DND-41 (cell line): ENCODE measurements at regions not wholly inside any gene's neighbourhood (a gene's known extent, or its start where the extent isn't known, plus 50 kb on each side); places are given as distances from the start of the nearest gene placed in this dataset.

Experiments used
- ATAC-seq: fragments of 200-7000 bp; cut with Tn5 transposase; 3 replicates; pipeline ENCODE4 v1.9.1; 2021; ENCODE audit warnings: low read depth; ENCODE audit not compliant: insufficient read depth
- DNase-seq: peaks from one replicate; pipeline ENCODE4 v3.0.0-alpha.2; 2020
- H2AFZ ChIP-seq: 2 replicates; pipeline ENCODE4 v1.6.0; 2012; ENCODE audit warnings: low read depth, low read length
- H3K27ac ChIP-seq: 2 replicates; pipeline ENCODE4 v1.5.1; 2012; ENCODE audit warnings: low read length, inconsistent platforms
- H3K27me3 ChIP-seq: fragments of 200-600 bp; sonication (generic); 2 replicates; pipeline ENCODE4 v1.6.0; 2012; ENCODE audit warnings: low read length, mild to moderate bottlenecking, inconsistent platforms; ENCODE audit not compliant: insufficient read depth, poor library complexity
- H3K36me3 ChIP-seq: 2 replicates; pipeline ENCODE4 v1.5.1; 2012; ENCODE audit warnings: low read length, inconsistent platforms; ENCODE audit not compliant: insufficient read depth
- H3K4me1 ChIP-seq: 2 replicates; pipeline ENCODE4 v1.5.1; 2012; ENCODE audit warnings: mild to moderate bottlenecking, low read length; ENCODE audit not compliant: insufficient read depth
- H3K4me2 ChIP-seq: 2 replicates; pipeline ENCODE4 v1.6.0; 2012; ENCODE audit warnings: mild to moderate bottlenecking, moderate library complexity, low read length, inconsistent platforms; ENCODE audit not compliant: insufficient read depth
- H3K4me3 ChIP-seq, 2 experiments: fragments of 200-600 bp in 1 of 2; shearing (Covaris generic) in 1 of 2; 2 replicates each; pipeline ENCODE4 v1.5.1; 2012 to 2016; ENCODE audit warnings: inconsistent platforms in 2 of 2, low read length in 2 of 2, mild to moderate bottlenecking in 2 of 2, low read depth in 1 of 2, moderate library complexity in 1 of 2
- H3K79me2 ChIP-seq: 2 replicates; pipeline ENCODE4 v1.6.0; 2012; ENCODE audit warnings: low read length, inconsistent platforms; ENCODE audit not compliant: insufficient read depth
- H3K9ac ChIP-seq: 2 replicates; pipeline ENCODE4 v1.6.0; 2012; ENCODE audit warnings: low read depth, mild to moderate bottlenecking, inconsistent platforms, low read length, moderate library complexity
- H3K9me3 ChIP-seq: 2 replicates; pipeline ENCODE4 v1.5.1; 2012; ENCODE audit warnings: low read length, moderate library complexity, mild to moderate bottlenecking, inconsistent platforms; ENCODE audit not compliant: insufficient read depth, severe bottlenecking
- H4K20me1 ChIP-seq: 2 replicates; pipeline ENCODE4 v1.6.0; 2012; ENCODE audit warnings: low read length; ENCODE audit not compliant: insufficient read depth
- CTCF ChIP-seq: IDR thresholded peaks from 2 replicates; pipeline ENCODE4 v1.5.1; 2012; ENCODE audit warnings: borderline replicate concordance, low read length, moderate library complexity, mild to moderate bottlenecking; ENCODE audit not compliant: poor library complexity, severe bottlenecking; ENCODE audit errors: extremely low read depth
- EZH2 ChIP-seq: IDR thresholded peaks from 3 replicates; pipeline ENCODE4 v1.6.1; 2012; ENCODE audit warnings: borderline replicate concordance, low read depth, mild to moderate bottlenecking, moderate library complexity, low read length, inconsistent platforms; ENCODE audit not compliant: severe bottlenecking

DNA sequence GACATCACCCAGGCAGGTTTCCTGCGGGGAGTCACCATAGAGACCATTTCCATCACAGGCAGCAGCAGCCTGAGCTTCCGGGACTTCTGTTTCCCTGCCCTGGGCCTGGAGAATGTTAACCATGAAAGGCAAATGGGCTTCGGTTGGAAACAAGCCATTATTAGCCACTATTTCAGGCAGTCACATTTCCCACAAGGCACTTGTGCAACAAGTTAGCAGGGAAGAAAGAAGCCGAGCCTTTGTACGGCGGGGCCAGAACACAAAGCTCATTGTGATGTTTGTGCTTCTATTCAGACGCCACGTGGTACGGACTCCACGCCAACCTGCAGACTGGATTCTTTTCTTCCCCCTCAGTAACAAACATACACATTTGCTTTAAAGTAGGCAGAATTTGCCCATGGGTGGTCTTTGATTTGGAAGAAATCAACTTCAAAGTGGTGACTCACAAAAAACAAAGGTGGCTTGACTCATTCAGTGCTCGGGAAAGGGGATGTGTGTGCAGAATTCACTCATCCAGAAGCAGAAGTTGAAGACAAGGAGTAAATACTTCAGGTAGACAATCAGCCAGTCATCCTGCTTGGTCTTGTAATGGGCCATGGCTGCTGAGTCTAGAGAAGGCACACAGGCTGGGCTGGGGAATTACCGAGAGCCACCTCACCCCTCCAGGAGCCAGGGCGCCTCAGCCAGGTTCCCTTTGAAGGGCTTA is 154.2 kb upstream of the PRMT8 start:
- TF ChIP-seq EZH2 (no peak), CTCF (no peak)
- Histone ChIP-seq H3K36me3 (no peaks in the 10 kb centered on the region), H3K4me3 (no peak overlapping the region), H3K27ac (no peak overlapping the region), H3K4me2 (no peak overlapping the region), H3K27me3 (peaks cover 13% of the 10 kb centered on the region), H3K9ac (no peak overlapping the region), H2AFZ (no peak overlapping the region), H3K9me3 (no peaks in the 10 kb centered on the region), H4K20me1 (peaks cover 5% of the 10 kb centered on the region; the same call in 1 of the 2 replicates), H3K4me1 (no peaks in the 10 kb centered on the region), H3K79me2 (no peaks in the 10 kb centered on the region)
- ATAC-seq (no peak), DNase-seq (no peak)

GRCh38 chr12:3337944-3338343 is 153.1 kb upstream of the PRMT8 start:
- Histone ChIP-seq H3K9me3 (no peaks in the 10 kb centered on the region), H3K27me3 (peaks cover 21% of the 10 kb centered on the region), H3K9ac (no peak overlapping the region), H2AFZ (no peak overlapping the region), H3K4me2 (no peak overlapping the region), H3K79me2 (no peaks in the 10 kb centered on the region), H3K36me3 (no peaks in the 10 kb centered on the region), H3K4me3 (no peak overlapping the region), H4K20me1 (peaks cover 12% of the 10 kb centered on the region), H3K4me1 (no peaks in the 10 kb centered on the region), H3K27ac (no peak overlapping the region)
- no peak for ATAC-seq
- DNase-seq: no peak
- TF ChIP-seq EZH2 (no peak), CTCF (no peak)

GRCh38 chr12:3339221-3339620 is 151.8 kb upstream of the PRMT8 start:
- Histone ChIP-seq H2AFZ (no peak overlapping the region), H3K27me3 (peaks cover 21% of the 10 kb centered on the region), H3K9ac (no peak overlapping the region), H3K4me3 (no peak overlapping the region), H3K9me3 (no peaks in the 10 kb centered on the region), H3K4me1 (no peaks in the 10 kb centered on the region), H4K20me1 (peaks cover 16% of the 10 kb centered on the region), H3K4me2 (no peak overlapping the region), H3K27ac (no peak overlapping the region), H3K36me3 (no peaks in the 10 kb centered on the region), H3K79me2 (no peaks in the 10 kb centered on the region)
- no peak for ATAC-seq
- TF ChIP-seq CTCF (no peak), EZH2 (no peak)
- no peak for DNase-seq
